Upper lobe of left lung (tissue), 6 donors: ENCODE measurements at regions not wholly inside any gene's neighbourhood (a gene's known extent, or its start where the extent isn't known, plus 50 kb on each side); places are given as distances from the start of the nearest gene placed in this dataset.

Source experiments
- ATAC-seq, 2 donors: fragments of 200-7000 bp; cut with Tn5 transposase; one replicate each; pipeline ENCODE4 v1.9.1; 2022; ENCODE audit warnings: mild to moderate bottlenecking in 2 of 2, moderate library complexity in 2 of 2; ENCODE audit not compliant: low FRiP score in 2 of 2
- DNase-seq, 2 donors: peaks; one replicate each; pipeline ENCODE4 v3.0.0-alpha.2; 2019 to 2020
- H3K27ac ChIP-seq, 4 donors: fragments of 200-600 bp; sonication (generic); one replicate each; pipeline ENCODE4 v1.5.1; 2016 to 2019
- H3K27me3 ChIP-seq, 4 donors: fragments of 200-600 bp; sonication (generic); one replicate each; pipeline ENCODE4 v1.5.1; 2017 to 2019
- H3K36me3 ChIP-seq, 4 donors: fragments of 200-600 bp; sonication (generic); one replicate each; pipeline ENCODE4 v1.5.1; 2016 to 2019
- H3K4me1 ChIP-seq, 4 donors: fragments of 200-600 bp; sonication (generic); one replicate each; pipeline ENCODE4 v1.5.1; 2018 to 2019
- H3K4me3 ChIP-seq, 4 donors: fragments of 200-600 bp; sonication (generic); one replicate each; pipeline ENCODE4 v1.5.1; 2017 to 2019; ENCODE audit warnings: mild to moderate bottlenecking in 2 of 4, moderate library complexity in 1 of 4
- H3K9me3 ChIP-seq, 4 donors: fragments of 200-600 bp; sonication (generic); one replicate each; pipeline ENCODE4 v1.5.1; 2018 to 2019
- CTCF ChIP-seq, 6 experiments: fragments of 450-650 bp in 4 of 6; fragments of 200-600 bp in 2 of 6; sonication (generic) in 2 of 6; IDR thresholded peaks; one replicate each; pipeline ENCODE4 v1.5.1; 2016 to 2019; ENCODE audit warnings: antibody characterized with exemption in 6 of 6
- EP300 ChIP-seq, 4 donors: sonication (generic); formaldehyde crosslinking; IDR thresholded peaks; one replicate each; pipeline ENCODE4 v1.5.1; 2017; ENCODE audit warnings: antibody characterized with exemption in 4 of 4, control low read depth in 2 of 4
- POLR2A ChIP-seq, 4 donors: fragments of 450-650 bp; IDR thresholded peaks; one replicate each; pipeline ENCODE4 v1.5.1; 2016 to 2017; ENCODE audit warnings: antibody characterized with exemption in 4 of 4, mild to moderate bottlenecking in 2 of 4
- POLR2AphosphoS5 ChIP-seq, 2 donors: sonication (generic); formaldehyde crosslinking; IDR thresholded peaks; one replicate each; pipeline ENCODE4 v1.5.1; 2017; ENCODE audit warnings: antibody characterized with exemption in 2 of 2
- WGBS, 2 donors: methylation state at CpG; one replicate each; pipeline ENCODE4 v1.1.5; 2017 to 2018; 5-methylcytosine and 5-hydroxymethylcytosine counted together
- donor health status: DM: no; HTN: no; CAD: no; lungs with moderate emphysema.
- donor health status: DM: no; HTN: yes; CAD: no; lungs with severe emphysema.

DNA sequence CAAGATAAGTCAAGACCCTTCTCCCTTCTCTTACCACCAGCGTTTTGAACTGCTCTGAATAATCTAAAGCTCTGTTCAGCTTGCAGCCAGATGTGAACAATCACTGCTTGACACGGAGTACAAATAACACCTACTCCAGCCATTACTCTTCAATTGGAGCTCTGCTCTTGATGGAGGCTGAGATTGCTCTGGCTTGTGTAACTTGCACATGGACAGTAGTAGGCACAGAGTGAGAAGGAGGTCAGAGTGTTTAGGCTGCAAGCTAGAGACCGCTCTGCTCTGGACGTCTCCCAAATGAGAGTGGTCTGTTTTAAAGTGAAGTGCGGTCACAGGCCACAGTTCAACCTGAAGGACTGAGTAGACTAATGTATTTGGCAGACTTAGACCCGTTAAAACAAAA, 158.3 kb downstream of the HDGFL1 start:
- Histone ChIP-seq H3K27me3 (no peaks in the 10 kb centered on the region), H3K4me3 (no peak overlapping the region), H3K4me1 (no peaks in the 10 kb centered on the region), H3K9me3 (peaks cover 0 to 8% (median 4%) of the 10 kb centered on the region in 4 donors), H3K27ac (no peak overlapping the region), H3K36me3 (no peaks in the 10 kb centered on the region)
- no peak for TF ChIP-seq EP300 (IDR thresholded peaks at IDR 0.05)
- TF ChIP-seq CTCF (IDR thresholded peaks at IDR 0.05), result no peak
- peak in 1 of 2 donors; percentile 9 for TF ChIP-seq POLR2AphosphoS5 (IDR thresholded peaks at IDR 0.05)
- no peak for TF ChIP-seq POLR2A (IDR thresholded peaks at IDR 0.05)
- DNase-seq (no peak), ATAC-seq (no peak)
- 66 to 74% methylated on average over 6 of the region's 6 CpGs for WGBS, 2 donors

GRCh38 chr6:22732176-22732970, 163.0 kb downstream of the HDGFL1 start:
- Histone ChIP-seq H3K4me1 (no peaks in the 10 kb centered on the region), H3K27me3 (no peaks in the 10 kb centered on the region), H3K27ac (no peak overlapping the region), H3K4me3 (no peak overlapping the region), H3K9me3 (no peaks in the 10 kb centered on the region), H3K36me3 (no peaks in the 10 kb centered on the region)
- TF ChIP-seq POLR2A (IDR thresholded peaks at IDR 0.05), result no peak
- TF ChIP-seq CTCF (IDR thresholded peaks at IDR 0.05), result no peak
- no peak for TF ChIP-seq POLR2AphosphoS5 (IDR thresholded peaks at IDR 0.05)
- TF ChIP-seq EP300 (IDR thresholded peaks at IDR 0.05), result no peak
- ATAC-seq (no peak), DNase-seq (no peak)
- WGBS, 2 donors, result 50 to 62% methylated on average over 3 of the region's 3 CpGs

DNA sequence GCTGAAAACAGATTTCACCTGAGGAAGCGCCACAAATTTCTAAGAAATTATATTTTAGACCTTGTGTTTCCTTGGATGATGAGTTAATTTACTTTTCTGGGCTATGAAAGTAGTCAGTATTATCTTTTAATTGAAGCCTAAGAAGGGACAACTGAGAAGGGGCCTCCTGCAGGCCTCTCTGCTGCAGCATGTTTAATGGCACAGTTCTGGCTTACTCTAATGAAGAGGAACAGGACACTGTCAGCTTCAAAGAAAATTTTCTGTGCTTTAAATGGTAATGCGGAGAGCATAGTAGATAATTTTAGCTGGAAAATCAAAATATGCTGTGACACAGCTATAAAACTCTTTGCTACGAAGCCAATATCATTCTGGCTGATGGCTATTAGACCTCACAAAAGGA, 167.4 kb downstream of the HDGFL1 start:
- no peak overlapping the region for H3K27ac ChIP-seq
- DNase-seq, result no peak
- no peak overlapping the region for H3K4me3 ChIP-seq
- H3K4me1 ChIP-seq, result no peaks in the 10 kb centered on the region
- TF ChIP-seq POLR2AphosphoS5 (IDR thresholded peaks at IDR 0.05), result no peak
- TF ChIP-seq CTCF (IDR thresholded peaks at IDR 0.05), result no peak
- TF ChIP-seq POLR2A (IDR thresholded peaks at IDR 0.05), result no peak
- TF ChIP-seq EP300 (IDR thresholded peaks at IDR 0.05), result no peak
- H3K27me3 ChIP-seq, result no peaks in the 10 kb centered on the region
- H3K36me3 ChIP-seq, result no peaks in the 10 kb centered on the region
- H3K9me3 ChIP-seq, result no peaks in the 10 kb centered on the region
- no peak for ATAC-seq
- WGBS, 2 donors, result 78 to 88% methylated on average over 3 of the region's 3 CpGs

DNA sequence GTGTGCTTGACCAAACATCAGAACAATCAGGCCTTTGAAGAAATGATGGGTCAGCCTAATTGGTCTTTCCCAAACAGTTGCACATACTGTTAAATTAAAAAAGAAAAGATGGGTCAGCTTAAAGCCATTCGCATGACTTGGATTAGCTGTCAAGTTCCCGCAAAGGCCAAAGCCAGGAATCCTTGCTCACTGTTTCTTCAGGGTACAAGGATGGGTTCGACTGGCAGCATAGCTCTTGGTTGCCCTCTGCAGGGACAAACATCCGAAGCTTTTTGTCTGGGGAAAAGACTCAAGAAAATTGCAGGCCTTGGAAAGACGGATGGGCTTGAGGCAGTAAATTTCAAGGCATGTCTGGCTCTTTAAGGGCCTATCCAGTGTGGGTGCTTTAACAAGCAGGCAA, 168.0 kb downstream of the HDGFL1 start:
- 40 to 49% methylated on average over 5 of the region's 5 CpGs for WGBS, 2 donors

More for the DNA sequence above, 168.0 kb downstream of the HDGFL1 start:
- no peak for DNase-seq
- no peak overlapping the region for H3K4me3 ChIP-seq
- no peak for ATAC-seq
- no peaks in the 10 kb centered on the region for H3K4me1 ChIP-seq
- TF ChIP-seq EP300 (IDR thresholded peaks at IDR 0.05), result no peak
- no peak for TF ChIP-seq POLR2A (IDR thresholded peaks at IDR 0.05)
- TF ChIP-seq CTCF (IDR thresholded peaks at IDR 0.05), result peak in 5 of 6 experiments; percentile 16 to 40 (median 25)
- H3K36me3 ChIP-seq, result no peaks in the 10 kb centered on the region
- H3K9me3 ChIP-seq, result no peaks in the 10 kb centered on the region
- no peaks in the 10 kb centered on the region for H3K27me3 ChIP-seq
- no peak overlapping the region for H3K27ac ChIP-seq
